B cell (primary cell): ENCODE measurements at regions not wholly inside any gene's neighbourhood (a gene's known extent, or its start where the extent isn't known, plus 50 kb on each side); places are given as distances from the start of the nearest gene placed in this dataset.

Source experiments
- CTCF ChIP-seq: fragments of 200-600 bp; IDR thresholded peaks from one replicate; pipeline ENCODE4 v1.8.0; 2022; ENCODE audit warnings: antibody characterized with exemption, mild to moderate bottlenecking
- EZH2 ChIP-seq: IDR thresholded peaks from 2 replicates; pipeline ENCODE4 v1.6.1; 2012; ENCODE audit warnings: borderline replicate concordance, low read depth, mild to moderate bottlenecking, moderate library complexity, low read length; ENCODE audit not compliant: insufficient read depth, poor library complexity, severe bottlenecking

GRCh38 chr9:752201-752600 lies 89.3 kb upstream of the DMRT1 start:
- TF ChIP-seq EZH2 (no peak), CTCF (no peak)
